Esophagus squamous epithelium (tissue), 5 donors: ENCODE measurements at regions not wholly inside any gene's neighbourhood (a gene's known extent, or its start where the extent isn't known, plus 50 kb on each side); places are given as distances from the start of the nearest gene placed in this dataset.

Experiments
- DNase-seq: peaks from one replicate; lab custom pipeline; 2025; lab: John Stamatoyannopoulos, UW
- H3K27ac ChIP-seq, 4 donors: fragments of 200-600 bp; sonication (generic); one replicate each; pipeline ENCODE4 v1.5.1; 2016 to 2019; ENCODE audit warnings: mild to moderate bottlenecking in 1 of 4
- H3K27me3 ChIP-seq, 4 donors: fragments of 200-600 bp; sonication (generic); 1 replicate in 3 of 4; 2 replicates in 1 of 4; pipeline versions ENCODE4 v1.5.1 to v1.6.0; 2017 to 2021; ENCODE audit warnings: antibody characterized with exemption in 1 of 4
- H3K36me3 ChIP-seq, 3 donors: fragments of 200-600 bp; sonication (generic); one replicate each; pipeline ENCODE4 v1.5.1; 2016 to 2019
- H3K4me1 ChIP-seq, 3 donors: fragments of 200-600 bp; sonication (generic); one replicate each; pipeline ENCODE4 v1.5.1; 2017 to 2019
- H3K4me3 ChIP-seq, 4 donors: fragments of 200-600 bp; sonication (generic); 1 replicate in 3 of 4; 2 replicates in 1 of 4; pipeline ENCODE4 v1.5.1; 2016 to 2019; ENCODE audit warnings: mild to moderate bottlenecking in 2 of 4, moderate library complexity in 1 of 4
- H3K9me3 ChIP-seq, 3 donors: fragments of 200-600 bp; sonication (generic); one replicate each; pipeline ENCODE4 v1.5.1; 2016 to 2019
- CTCF ChIP-seq, 6 experiments: fragments of 450-650 bp in 4 of 6; fragments of 200-600 bp in 2 of 6; sonication (generic) in 2 of 6; IDR thresholded peaks; one replicate each; pipeline ENCODE4 v1.5.1; 2016 to 2019; ENCODE audit warnings: antibody characterized with exemption in 6 of 6, mild to moderate bottlenecking in 4 of 6, moderate library complexity in 4 of 6
- POLR2A ChIP-seq, 4 donors: fragments of 450-650 bp; IDR thresholded peaks; one replicate each; pipeline ENCODE4 v1.6.1; 2017; ENCODE audit warnings: antibody characterized with exemption in 4 of 4, mild to moderate bottlenecking in 4 of 4, moderate library complexity in 3 of 4
- WGBS, 2 donors: methylation state at CpG; one replicate each; pipeline ENCODE4 v1.1.5; 2018; 5-methylcytosine and 5-hydroxymethylcytosine counted together
- intact Hi-C: fragments of 100-400 bp; cut with DNase I; formaldehyde crosslinking; loops from one replicate; pipeline ENCODE4 v1.15.0; 2022
- donor health status: DM: yes; HTN: yes; CAD: no.

DNA sequence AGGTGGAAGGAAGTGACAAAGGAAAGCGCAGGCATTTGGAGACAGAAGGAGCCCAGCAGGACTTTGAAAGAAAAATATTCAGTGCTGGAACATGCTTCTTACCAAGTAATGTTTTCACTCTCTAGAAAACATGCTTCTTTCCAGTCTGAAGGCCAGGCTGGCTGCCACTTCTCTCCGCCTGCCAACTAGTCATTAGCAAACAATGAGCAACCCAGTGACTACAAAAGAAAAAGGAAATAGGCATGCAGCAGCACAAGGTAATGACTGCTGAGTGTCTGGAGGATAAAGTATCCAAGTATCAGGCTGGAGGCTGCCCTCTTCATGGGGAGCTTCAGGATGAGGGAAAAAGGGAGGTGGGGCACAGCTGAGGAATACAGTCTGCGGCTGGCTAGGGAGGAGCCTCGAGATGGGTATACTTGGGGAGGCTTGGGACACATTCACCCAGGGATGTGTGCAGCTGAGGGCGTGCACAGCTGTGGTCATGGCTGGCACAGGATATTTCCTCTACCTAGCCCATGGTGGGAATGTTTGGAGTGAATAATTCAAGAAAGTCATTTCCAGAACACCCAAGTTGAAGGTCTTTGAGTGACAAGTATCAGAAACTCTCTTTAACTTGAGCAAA is 161.5 kb upstream of the KIF2A start:
- 33 to 40% methylated on average over 5 of the region's 5 CpGs for WGBS, 2 donors
- Histone ChIP-seq H3K9me3 (no peaks in the 10 kb centered on the region), H3K36me3 (no peaks in the 10 kb centered on the region), H3K4me1 (peaks cover 0 to 19% (median 14%) of the 10 kb centered on the region in 3 donors), H3K27me3 (no peaks in the 10 kb centered on the region), H3K27ac (no peak overlapping the region), H3K4me3 (no peak overlapping the region)
- intact Hi-C loops = no loop called here
- TF ChIP-seq POLR2A (IDR thresholded peaks at IDR 0.05) (no peak), CTCF (IDR thresholded peaks at IDR 0.05) (no peak)
- no peak for DNase-seq

DNA sequence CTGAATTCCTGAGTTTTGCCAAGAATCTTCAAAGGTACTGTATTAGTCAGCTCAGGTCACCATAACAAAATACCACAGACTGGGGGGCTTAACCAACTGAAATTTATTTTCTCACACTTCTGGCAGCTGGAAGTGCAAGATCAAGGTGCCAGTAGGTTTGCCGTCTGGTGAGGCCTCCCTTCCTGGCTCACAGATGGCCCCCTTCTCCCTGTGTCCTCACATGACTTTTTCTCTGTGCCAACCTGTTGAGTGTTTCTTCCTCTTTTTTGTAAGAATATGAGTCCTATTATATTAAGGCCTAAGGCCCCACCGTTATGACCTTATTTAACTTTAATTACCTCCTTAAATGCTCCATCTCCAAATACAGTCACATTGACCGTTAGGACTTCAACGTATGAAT is 156.1 kb upstream of the KIF2A start:
- Histone ChIP-seq H3K36me3 (no peaks in the 10 kb centered on the region), H3K27me3 (no peaks in the 10 kb centered on the region), H3K4me1 (peaks cover 0 to under 1% (median under 1%) of the 10 kb centered on the region in 3 donors), H3K4me3 (no peak overlapping the region), H3K9me3 (peaks cover 0 to 8% (median 3%) of the 10 kb centered on the region in 3 donors), H3K27ac (no peak overlapping the region)
- intact Hi-C loops = no loop called here
- WGBS, 2 donors = 58 to 63% methylated on average over 4 of the region's 4 CpGs
- DNase-seq = no peak
- no peak for TF ChIP-seq CTCF (IDR thresholded peaks at IDR 0.05)

- H3K9me3 ChIP-seq = peaks cover 0 to 14% (median 9%) of the 10 kb centered on the region in 3 donors
- H3K36me3 ChIP-seq = no peaks in the 10 kb centered on the region
- H3K4me3 ChIP-seq = no peak overlapping the region
- TF ChIP-seq CTCF (IDR thresholded peaks at IDR 0.05) (no peak), POLR2A (IDR thresholded peaks at IDR 0.05) (no peak)
- intact Hi-C loops = no loop called here
- 49 to 54% methylated on average over 4 of the region's 4 CpGs for WGBS, 2 donors
- no peak overlapping the region for H3K27ac ChIP-seq
- no peaks in the 10 kb centered on the region for H3K4me1 ChIP-seq
- no peak for DNase-seq
- no peaks in the 10 kb centered on the region for H3K27me3 ChIP-seq
These were observed 153.5 kb upstream of the KIF2A start for GRCh38 chr5:62152394-62153087.

DNA sequence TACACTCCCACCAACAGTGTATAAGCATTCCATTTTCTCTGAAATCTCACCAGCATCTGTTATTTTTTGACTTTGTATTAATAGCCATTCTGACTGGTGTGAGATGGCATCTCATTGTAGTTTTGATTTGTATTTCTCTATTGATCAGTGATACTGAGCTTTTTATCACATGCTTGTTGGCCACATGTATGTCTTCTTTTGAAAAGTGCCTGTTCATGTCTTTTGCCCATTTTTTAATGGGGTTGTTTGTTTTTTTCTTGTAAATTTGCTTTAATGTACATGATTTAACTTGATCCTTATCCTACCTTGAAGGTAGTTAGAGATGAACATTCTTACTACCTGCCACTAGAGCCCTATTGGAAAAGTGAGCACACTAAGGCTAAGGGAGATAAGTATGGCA is 151.2 kb upstream of the KIF2A start:
- TF ChIP-seq CTCF (IDR thresholded peaks at IDR 0.05) = no peak
- no peak for DNase-seq
- Histone ChIP-seq H3K9me3 (peaks cover 0 to 23% (median 15%) of the 10 kb centered on the region in 3 donors), H3K4me1 (no peaks in the 10 kb centered on the region), H3K36me3 (no peaks in the 10 kb centered on the region), H3K27me3 (no peaks in the 10 kb centered on the region), H3K4me3 (no peak overlapping the region), H3K27ac (no peak overlapping the region)
- intact Hi-C loops = no loop called here

GRCh38 chr5:62155988-62156387 is 150.0 kb upstream of the KIF2A start:
- H3K4me1 ChIP-seq = no peaks in the 10 kb centered on the region
- intact Hi-C loops = no loop called here
- no peak overlapping the region for H3K4me3 ChIP-seq
- TF ChIP-seq POLR2A (IDR thresholded peaks at IDR 0.05) = no peak
- H3K9me3 ChIP-seq = peaks cover 0 to 23% (median 15%) of the 10 kb centered on the region in 3 donors
- WGBS, 2 donors = 90 to 93% methylated on average over 3 of the region's 3 CpGs
- no peak for DNase-seq
- H3K27ac ChIP-seq = no peak overlapping the region
- H3K27me3 ChIP-seq = no peaks in the 10 kb centered on the region
- H3K36me3 ChIP-seq = no peaks in the 10 kb centered on the region
